Osteocyte (in vitro differentiated cells): ENCODE measurements at regions not wholly inside any gene's neighbourhood (a gene's known extent, or its start where the extent isn't known, plus 50 kb on each side); places are given as distances from the start of the nearest gene placed in this dataset.

ENCODE experiments used
- DNase-seq: peaks from one replicate; pipeline ENCODE4 v3.0.0; 2021; ENCODE audit warnings: mixed read lengths; ENCODE audit not compliant: unreplicated experiment; ENCODE audit errors: extremely low spot score
- H3K27ac Mint-ChIP-seq: one replicate; pipeline ENCODE4 v1.8.0; 2021; ENCODE audit warnings: mild to moderate bottlenecking, mixed read lengths; ENCODE audit not compliant: unreplicated experiment
- H3K27me3 Mint-ChIP-seq: one replicate; pipeline ENCODE4 v1.8.0; 2021; ENCODE audit warnings: mixed read lengths; ENCODE audit not compliant: unreplicated experiment
- H3K36me3 Mint-ChIP-seq: one replicate; pipeline ENCODE4 v1.8.0; 2021; ENCODE audit warnings: mixed read lengths; ENCODE audit not compliant: unreplicated experiment
- H3K4me1 Mint-ChIP-seq: one replicate; pipeline ENCODE4 v1.8.0; 2021; ENCODE audit warnings: mixed read lengths; ENCODE audit not compliant: unreplicated experiment
- H3K4me3 Mint-ChIP-seq: one replicate; pipeline ENCODE4 v1.8.0; 2021; ENCODE audit warnings: mild to moderate bottlenecking, moderate library complexity, mixed read lengths; ENCODE audit not compliant: unreplicated experiment
- H3K9me3 Mint-ChIP-seq: one replicate; pipeline ENCODE4 v1.8.0; 2021; ENCODE audit warnings: mixed read lengths; ENCODE audit not compliant: unreplicated experiment
- TF ChIP-seq, protein P1 (sequence below): fragments of 200-600 bp; sonication (generic); IDR thresholded peaks from 2 replicates; pipeline ENCODE4 v1.5.0; 2021; ENCODE audit warnings: antibody characterized with exemption, mild to moderate bottlenecking, moderate library complexity

GRCh38 chr9:30851600-30851999, 1532.8 kb upstream of the ACO1 start:
- DNase-seq, result no peak
- no peak overlapping the region for H3K4me3 Mint-ChIP-seq
- H3K27me3 Mint-ChIP-seq, result no peaks in the 10 kb centered on the region
- no peaks in the 10 kb centered on the region for H3K9me3 Mint-ChIP-seq
- H3K4me1 Mint-ChIP-seq, result no peaks in the 10 kb centered on the region
- TF ChIP-seq, protein P1, sequence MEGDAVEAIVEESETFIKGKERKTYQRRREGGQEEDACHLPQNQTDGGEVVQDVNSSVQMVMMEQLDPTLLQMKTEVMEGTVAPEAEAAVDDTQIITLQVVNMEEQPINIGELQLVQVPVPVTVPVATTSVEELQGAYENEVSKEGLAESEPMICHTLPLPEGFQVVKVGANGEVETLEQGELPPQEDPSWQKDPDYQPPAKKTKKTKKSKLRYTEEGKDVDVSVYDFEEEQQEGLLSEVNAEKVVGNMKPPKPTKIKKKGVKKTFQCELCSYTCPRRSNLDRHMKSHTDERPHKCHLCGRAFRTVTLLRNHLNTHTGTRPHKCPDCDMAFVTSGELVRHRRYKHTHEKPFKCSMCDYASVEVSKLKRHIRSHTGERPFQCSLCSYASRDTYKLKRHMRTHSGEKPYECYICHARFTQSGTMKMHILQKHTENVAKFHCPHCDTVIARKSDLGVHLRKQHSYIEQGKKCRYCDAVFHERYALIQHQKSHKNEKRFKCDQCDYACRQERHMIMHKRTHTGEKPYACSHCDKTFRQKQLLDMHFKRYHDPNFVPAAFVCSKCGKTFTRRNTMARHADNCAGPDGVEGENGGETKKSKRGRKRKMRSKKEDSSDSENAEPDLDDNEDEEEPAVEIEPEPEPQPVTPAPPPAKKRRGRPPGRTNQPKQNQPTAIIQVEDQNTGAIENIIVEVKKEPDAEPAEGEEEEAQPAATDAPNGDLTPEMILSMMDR, result no peak
- no peaks in the 10 kb centered on the region for H3K36me3 Mint-ChIP-seq
- no peak overlapping the region for H3K27ac Mint-ChIP-seq

GRCh38 chr9:30900706-30901105, 1483.7 kb upstream of the ACO1 start:
- Mint-ChIP-seq H3K27ac (no peak overlapping the region), H3K4me1 (no peaks in the 10 kb centered on the region), H3K4me3 (no peak overlapping the region), H3K27me3 (no peaks in the 10 kb centered on the region), H3K9me3 (no peaks in the 10 kb centered on the region), H3K36me3 (no peaks in the 10 kb centered on the region)
- TF ChIP-seq, protein P1, result no peak
- no peak for DNase-seq

DNA sequence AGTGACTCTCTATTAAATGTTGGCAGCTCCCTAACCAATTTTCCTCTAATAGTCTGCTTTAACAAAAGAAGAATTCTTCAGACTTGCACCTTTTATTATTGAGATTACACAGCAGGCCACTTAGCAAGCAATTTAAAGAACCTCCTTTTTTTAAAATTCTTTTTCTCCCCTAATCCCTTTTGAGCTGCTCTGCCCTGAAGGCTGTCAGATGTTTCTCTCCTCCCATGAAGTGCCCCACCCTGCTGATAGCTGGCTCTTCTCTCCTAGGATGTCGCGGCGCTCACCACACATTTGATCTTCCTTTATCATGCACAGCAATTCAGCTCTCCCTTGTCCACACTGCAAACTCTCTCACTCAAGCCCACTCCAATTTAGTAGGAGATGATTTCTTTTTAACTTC, 1471.1 kb upstream of the ACO1 start:
- H3K4me3 Mint-ChIP-seq, result no peak overlapping the region
- H3K4me1 Mint-ChIP-seq, result no peaks in the 10 kb centered on the region
- TF ChIP-seq, protein P1, result no peak
- H3K27me3 Mint-ChIP-seq, result no peaks in the 10 kb centered on the region
- H3K36me3 Mint-ChIP-seq, result no peaks in the 10 kb centered on the region
- H3K27ac Mint-ChIP-seq, result no peak overlapping the region
- DNase-seq, result no peak
- peaks cover 5% of the 10 kb centered on the region for H3K9me3 Mint-ChIP-seq

GRCh38 chr9:30915451-30915850, 1469.0 kb upstream of the ACO1 start:
- no peaks in the 10 kb centered on the region for H3K27me3 Mint-ChIP-seq
- H3K27ac Mint-ChIP-seq, result no peak overlapping the region
- DNase-seq, result no peak
- no peaks in the 10 kb centered on the region for H3K4me1 Mint-ChIP-seq
- no peaks in the 10 kb centered on the region for H3K9me3 Mint-ChIP-seq
- TF ChIP-seq, protein P1, result no peak
- H3K4me3 Mint-ChIP-seq, result no peak overlapping the region
- no peaks in the 10 kb centered on the region for H3K36me3 Mint-ChIP-seq

- H3K36me3 Mint-ChIP-seq, result no peaks in the 10 kb centered on the region
- no peak overlapping the region for H3K4me3 Mint-ChIP-seq
- TF ChIP-seq, protein P1, result no peak
- H3K9me3 Mint-ChIP-seq, result no peaks in the 10 kb centered on the region
- H3K27ac Mint-ChIP-seq, result no peak overlapping the region
- H3K27me3 Mint-ChIP-seq, result no peaks in the 10 kb centered on the region
- no peak for DNase-seq
- H3K4me1 Mint-ChIP-seq, result no peaks in the 10 kb centered on the region
Observed at GRCh38 chr9:30925126-30925525, 1459.3 kb upstream of the ACO1 start.
